GM12878 (cell line): ENCODE measurements at regions not wholly inside any gene's neighbourhood (a gene's known extent, or its start where the extent isn't known, plus 50 kb on each side); places are given as distances from the start of the nearest gene placed in this dataset.

Experiments
- BHLHE40 ChIP-seq, 2 experiments: fragments of 450-650 bp in 1 of 2; IDR thresholded peaks; 2 replicates each; pipeline ENCODE4 v1.6.1; 2011 to 2017; ENCODE audit warnings: low read depth in 2 of 2, borderline replicate concordance in 1 of 2, improper control_type of control experiment in 1 of 2, low read length in 1 of 2, mild to moderate bottlenecking in 1 of 2
- BMI1 ChIP-seq: fragments of 450-650 bp; IDR thresholded peaks from 2 replicates; pipeline ENCODE4 v1.6.1; 2016; ENCODE audit warnings: mild to moderate bottlenecking, moderate library complexity, borderline replicate concordance
- CBFB ChIP-seq: IDR thresholded peaks from 2 replicates; pipeline ENCODE4 v1.6.1; 2016; ENCODE audit warnings: antibody characterized with exemption, low read depth
- GATAD2B ChIP-seq: fragments of 450-650 bp; conservative IDR thresholded peaks from 2 replicates; pipeline ENCODE4 v1.6.1; 2017; ENCODE audit warnings: low read depth, mild to moderate bottlenecking, moderate library complexity
- IKZF1 ChIP-seq: fragments of 450-650 bp; conservative IDR thresholded peaks from 2 replicates; pipeline ENCODE4 v1.6.1; 2017; ENCODE audit warnings: antibody characterized with exemption, mild to moderate bottlenecking
- TCF12 ChIP-seq: IDR thresholded peaks from 2 replicates; pipeline ENCODE4 v1.6.1; 2011; ENCODE audit warnings: low read depth, mild to moderate bottlenecking, low read length
- ZNF207 ChIP-seq: fragments of 450-650 bp; IDR thresholded peaks from 2 replicates; pipeline ENCODE4 v1.6.1; 2014; ENCODE audit warnings: antibody characterized with exemption, mild to moderate bottlenecking, borderline replicate concordance
- ZZZ3 ChIP-seq: IDR thresholded peaks from 2 replicates; pipeline ENCODE4 v1.6.1; 2011; ENCODE audit warnings: low read depth; ENCODE audit not compliant: control insufficient read depth, insufficient read length
- TF ChIP-seq, protein P1 (sequence below): fragments of 450-650 bp; IDR thresholded peaks from 2 replicates; pipeline ENCODE4 v1.6.1; 2016; ENCODE audit warnings: mild to moderate bottlenecking, moderate library complexity, borderline replicate concordance
- TF ChIP-seq, protein P2 (sequence below): fragments of 450-650 bp; IDR thresholded peaks from 2 replicates; pipeline ENCODE4 v1.6.1; 2017; ENCODE audit warnings: low read depth, mild to moderate bottlenecking, moderate library complexity
- TF ChIP-seq, protein P3 (sequence below): IDR thresholded peaks from 2 replicates; pipeline ENCODE4 v1.6.1; 2012; ENCODE audit warnings: improper control_type of control experiment, low read depth, low read length; ENCODE audit not compliant: insufficient replicate concordance
- TF ChIP-seq, protein P4 (sequence below), 3 experiments: IDR thresholded peaks in 2 of 3; conservative IDR thresholded peaks in 1 of 3; 2 replicates each; pipeline ENCODE4 v1.5.1; 2011; ENCODE audit warnings: low read depth in 3 of 3, low read length in 3 of 3, mild to moderate bottlenecking in 3 of 3, control low read depth in 2 of 3, moderate library complexity in 2 of 3, inconsistent platforms in 1 of 3, mixed read lengths in 1 of 3; ENCODE audit not compliant: control insufficient read depth in 2 of 3, insufficient read depth in 1 of 3; ENCODE audit errors: extremely low read depth in 1 of 3
- TF ChIP-seq, protein P5 (sequence below): IDR thresholded peaks from 2 replicates; pipeline ENCODE4 v1.6.1; 2011; ENCODE audit warnings: low read depth, mild to moderate bottlenecking, low read length, moderate library complexity, borderline replicate concordance; ENCODE audit errors: extremely low read depth

DNA sequence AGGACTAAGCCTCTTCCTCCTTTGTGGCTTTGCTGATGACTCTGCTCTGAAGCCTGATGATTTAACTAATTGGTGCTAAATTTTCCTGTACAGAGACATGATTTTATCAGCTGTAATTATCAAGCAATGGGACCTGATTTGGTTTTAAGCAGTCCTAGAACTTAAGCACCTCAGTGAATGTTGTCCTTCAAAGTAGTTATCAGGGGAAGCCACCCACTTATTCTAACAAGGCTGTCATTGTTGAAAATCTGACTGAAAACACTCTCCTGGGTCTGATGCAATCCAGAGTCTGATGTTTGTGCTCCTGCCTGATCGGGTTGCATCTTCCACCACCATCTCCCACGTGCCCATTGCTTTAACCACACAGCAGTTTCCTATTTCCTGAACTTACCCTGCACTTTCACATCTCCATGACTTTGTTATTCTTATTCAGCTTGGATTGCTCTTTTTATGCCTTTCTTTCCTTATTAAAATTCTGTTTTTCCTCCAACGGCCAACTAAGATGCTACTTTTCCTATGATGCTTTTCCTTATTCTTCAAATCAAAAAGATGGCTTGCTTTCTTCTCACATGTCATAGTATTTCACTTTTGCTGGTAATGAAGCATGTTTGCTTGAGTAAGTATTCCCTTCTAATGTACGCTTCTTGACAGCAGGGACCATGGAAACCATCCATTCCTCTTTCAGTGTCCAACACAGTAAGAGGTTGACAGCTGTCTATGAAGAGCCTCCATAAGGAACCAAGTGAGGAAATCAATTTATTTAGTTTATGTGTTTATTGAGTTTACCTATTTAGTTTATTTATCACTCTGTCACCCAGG is 55.0 kb downstream of the S1PR1 start (continued):
- TF ChIP-seq, protein P1, sequence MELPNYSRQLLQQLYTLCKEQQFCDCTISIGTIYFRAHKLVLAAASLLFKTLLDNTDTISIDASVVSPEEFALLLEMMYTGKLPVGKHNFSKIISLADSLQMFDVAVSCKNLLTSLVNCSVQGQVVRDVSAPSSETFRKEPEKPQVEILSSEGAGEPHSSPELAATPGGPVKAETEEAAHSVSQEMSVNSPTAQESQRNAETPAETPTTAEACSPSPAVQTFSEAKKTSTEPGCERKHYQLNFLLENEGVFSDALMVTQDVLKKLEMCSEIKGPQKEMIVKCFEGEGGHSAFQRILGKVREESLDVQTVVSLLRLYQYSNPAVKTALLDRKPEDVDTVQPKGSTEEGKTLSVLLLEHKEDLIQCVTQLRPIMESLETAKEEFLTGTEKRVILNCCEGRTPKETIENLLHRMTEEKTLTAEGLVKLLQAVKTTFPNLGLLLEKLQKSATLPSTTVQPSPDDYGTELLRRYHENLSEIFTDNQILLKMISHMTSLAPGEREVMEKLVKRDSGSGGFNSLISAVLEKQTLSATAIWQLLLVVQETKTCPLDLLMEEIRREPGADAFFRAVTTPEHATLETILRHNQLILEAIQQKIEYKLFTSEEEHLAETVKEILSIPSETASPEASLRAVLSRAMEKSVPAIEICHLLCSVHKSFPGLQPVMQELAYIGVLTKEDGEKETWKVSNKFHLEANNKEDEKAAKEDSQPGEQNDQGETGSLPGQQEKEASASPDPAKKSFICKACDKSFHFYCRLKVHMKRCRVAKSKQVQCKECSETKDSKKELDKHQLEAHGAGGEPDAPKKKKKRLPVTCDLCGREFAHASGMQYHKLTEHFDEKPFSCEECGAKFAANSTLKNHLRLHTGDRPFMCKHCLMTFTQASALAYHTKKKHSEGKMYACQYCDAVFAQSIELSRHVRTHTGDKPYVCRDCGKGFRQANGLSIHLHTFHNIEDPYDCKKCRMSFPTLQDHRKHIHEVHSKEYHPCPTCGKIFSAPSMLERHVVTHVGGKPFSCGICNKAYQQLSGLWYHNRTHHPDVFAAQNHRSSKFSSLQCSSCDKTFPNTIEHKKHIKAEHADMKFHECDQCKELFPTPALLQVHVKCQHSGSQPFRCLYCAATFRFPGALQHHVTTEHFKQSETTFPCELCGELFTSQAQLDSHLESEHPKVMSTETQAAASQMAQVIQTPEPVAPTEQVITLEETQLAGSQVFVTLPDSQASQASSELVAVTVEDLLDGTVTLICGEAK, result no peak
- TF ChIP-seq IKZF1, result peak; percentile 65
- TF ChIP-seq TCF12, result no peak
- TF ChIP-seq, protein P2, sequence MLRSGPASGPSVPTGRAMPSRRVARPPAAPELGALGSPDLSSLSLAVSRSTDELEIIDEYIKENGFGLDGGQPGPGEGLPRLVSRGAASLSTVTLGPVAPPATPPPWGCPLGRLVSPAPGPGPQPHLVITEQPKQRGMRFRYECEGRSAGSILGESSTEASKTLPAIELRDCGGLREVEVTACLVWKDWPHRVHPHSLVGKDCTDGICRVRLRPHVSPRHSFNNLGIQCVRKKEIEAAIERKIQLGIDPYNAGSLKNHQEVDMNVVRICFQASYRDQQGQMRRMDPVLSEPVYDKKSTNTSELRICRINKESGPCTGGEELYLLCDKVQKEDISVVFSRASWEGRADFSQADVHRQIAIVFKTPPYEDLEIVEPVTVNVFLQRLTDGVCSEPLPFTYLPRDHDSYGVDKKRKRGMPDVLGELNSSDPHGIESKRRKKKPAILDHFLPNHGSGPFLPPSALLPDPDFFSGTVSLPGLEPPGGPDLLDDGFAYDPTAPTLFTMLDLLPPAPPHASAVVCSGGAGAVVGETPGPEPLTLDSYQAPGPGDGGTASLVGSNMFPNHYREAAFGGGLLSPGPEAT, result no peak; the same call in 1 of the 2 replicates
- TF ChIP-seq, protein P3, sequence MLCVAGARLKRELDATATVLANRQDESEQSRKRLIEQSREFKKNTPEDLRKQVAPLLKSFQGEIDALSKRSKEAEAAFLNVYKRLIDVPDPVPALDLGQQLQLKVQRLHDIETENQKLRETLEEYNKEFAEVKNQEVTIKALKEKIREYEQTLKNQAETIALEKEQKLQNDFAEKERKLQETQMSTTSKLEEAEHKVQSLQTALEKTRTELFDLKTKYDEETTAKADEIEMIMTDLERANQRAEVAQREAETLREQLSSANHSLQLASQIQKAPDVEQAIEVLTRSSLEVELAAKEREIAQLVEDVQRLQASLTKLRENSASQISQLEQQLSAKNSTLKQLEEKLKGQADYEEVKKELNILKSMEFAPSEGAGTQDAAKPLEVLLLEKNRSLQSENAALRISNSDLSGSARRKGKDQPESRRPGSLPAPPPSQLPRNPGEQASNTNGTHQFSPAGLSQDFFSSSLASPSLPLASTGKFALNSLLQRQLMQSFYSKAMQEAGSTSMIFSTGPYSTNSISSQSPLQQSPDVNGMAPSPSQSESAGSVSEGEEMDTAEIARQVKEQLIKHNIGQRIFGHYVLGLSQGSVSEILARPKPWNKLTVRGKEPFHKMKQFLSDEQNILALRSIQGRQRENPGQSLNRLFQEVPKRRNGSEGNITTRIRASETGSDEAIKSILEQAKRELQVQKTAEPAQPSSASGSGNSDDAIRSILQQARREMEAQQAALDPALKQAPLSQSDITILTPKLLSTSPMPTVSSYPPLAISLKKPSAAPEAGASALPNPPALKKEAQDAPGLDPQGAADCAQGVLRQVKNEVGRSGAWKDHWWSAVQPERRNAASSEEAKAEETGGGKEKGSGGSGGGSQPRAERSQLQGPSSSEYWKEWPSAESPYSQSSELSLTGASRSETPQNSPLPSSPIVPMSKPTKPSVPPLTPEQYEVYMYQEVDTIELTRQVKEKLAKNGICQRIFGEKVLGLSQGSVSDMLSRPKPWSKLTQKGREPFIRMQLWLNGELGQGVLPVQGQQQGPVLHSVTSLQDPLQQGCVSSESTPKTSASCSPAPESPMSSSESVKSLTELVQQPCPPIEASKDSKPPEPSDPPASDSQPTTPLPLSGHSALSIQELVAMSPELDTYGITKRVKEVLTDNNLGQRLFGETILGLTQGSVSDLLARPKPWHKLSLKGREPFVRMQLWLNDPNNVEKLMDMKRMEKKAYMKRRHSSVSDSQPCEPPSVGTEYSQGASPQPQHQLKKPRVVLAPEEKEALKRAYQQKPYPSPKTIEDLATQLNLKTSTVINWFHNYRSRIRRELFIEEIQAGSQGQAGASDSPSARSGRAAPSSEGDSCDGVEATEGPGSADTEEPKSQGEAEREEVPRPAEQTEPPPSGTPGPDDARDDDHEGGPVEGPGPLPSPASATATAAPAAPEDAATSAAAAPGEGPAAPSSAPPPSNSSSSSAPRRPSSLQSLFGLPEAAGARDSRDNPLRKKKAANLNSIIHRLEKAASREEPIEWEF, result no peak
- TF ChIP-seq, protein P4, sequence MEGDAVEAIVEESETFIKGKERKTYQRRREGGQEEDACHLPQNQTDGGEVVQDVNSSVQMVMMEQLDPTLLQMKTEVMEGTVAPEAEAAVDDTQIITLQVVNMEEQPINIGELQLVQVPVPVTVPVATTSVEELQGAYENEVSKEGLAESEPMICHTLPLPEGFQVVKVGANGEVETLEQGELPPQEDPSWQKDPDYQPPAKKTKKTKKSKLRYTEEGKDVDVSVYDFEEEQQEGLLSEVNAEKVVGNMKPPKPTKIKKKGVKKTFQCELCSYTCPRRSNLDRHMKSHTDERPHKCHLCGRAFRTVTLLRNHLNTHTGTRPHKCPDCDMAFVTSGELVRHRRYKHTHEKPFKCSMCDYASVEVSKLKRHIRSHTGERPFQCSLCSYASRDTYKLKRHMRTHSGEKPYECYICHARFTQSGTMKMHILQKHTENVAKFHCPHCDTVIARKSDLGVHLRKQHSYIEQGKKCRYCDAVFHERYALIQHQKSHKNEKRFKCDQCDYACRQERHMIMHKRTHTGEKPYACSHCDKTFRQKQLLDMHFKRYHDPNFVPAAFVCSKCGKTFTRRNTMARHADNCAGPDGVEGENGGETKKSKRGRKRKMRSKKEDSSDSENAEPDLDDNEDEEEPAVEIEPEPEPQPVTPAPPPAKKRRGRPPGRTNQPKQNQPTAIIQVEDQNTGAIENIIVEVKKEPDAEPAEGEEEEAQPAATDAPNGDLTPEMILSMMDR (IDR thresholded peaks at IDR 0.05 in 2 of 3, conservative IDR thresholded peaks at IDR 0.05 in 1 of 3; ENCODE audit: control insufficient read depth in 2 of 3, extremely low read depth in 1 of 3, insufficient read depth in 1 of 3, low read depth in 3 of 3, low read length in 3 of 3), result no peak
- TF ChIP-seq BHLHE40 (IDR thresholded peaks at IDR 0.05; ENCODE audit: borderline replicate concordance in 1 of 2, low read depth in 2 of 2, low read length in 1 of 2), result peak; percentile 77 to 80
- no peak for TF ChIP-seq BMI1
- TF ChIP-seq, protein P5, sequence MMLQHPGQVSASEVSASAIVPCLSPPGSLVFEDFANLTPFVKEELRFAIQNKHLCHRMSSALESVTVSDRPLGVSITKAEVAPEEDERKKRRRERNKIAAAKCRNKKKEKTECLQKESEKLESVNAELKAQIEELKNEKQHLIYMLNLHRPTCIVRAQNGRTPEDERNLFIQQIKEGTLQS, result no peak
- no peak for TF ChIP-seq ZNF207
- peak; percentile 75; the same call in 1 of the 2 replicates for TF ChIP-seq CBFB
- TF ChIP-seq GATAD2B, result no peak
- no peak for TF ChIP-seq ZZZ3
